Mammary epithelial cell (primary cell): ENCODE measurements at regions not wholly inside any gene's neighbourhood (a gene's known extent, or its start where the extent isn't known, plus 50 kb on each side); places are given as distances from the start of the nearest gene placed in this dataset.

ENCODE experiments used
- EZH2 ChIP-seq: IDR thresholded peaks from 2 replicates; pipeline ENCODE4 v1.6.1; 2012; ENCODE audit warnings: low read length, inconsistent platforms, borderline replicate concordance
- TF ChIP-seq, protein P1 (sequence below), 2 donors: IDR thresholded peaks in 1 of 2; conservative IDR thresholded peaks in 1 of 2; 2 replicates each; pipeline ENCODE4 v1.5.1; 2011 to 2012; ENCODE audit warnings: inconsistent platforms in 2 of 2, low read length in 2 of 2, mild to moderate bottlenecking in 2 of 2, control low read depth in 1 of 2, low read depth in 1 of 2; ENCODE audit not compliant: insufficient read depth in 1 of 2; ENCODE audit errors: extremely low read depth in 1 of 2

- TF ChIP-seq, protein P1, sequence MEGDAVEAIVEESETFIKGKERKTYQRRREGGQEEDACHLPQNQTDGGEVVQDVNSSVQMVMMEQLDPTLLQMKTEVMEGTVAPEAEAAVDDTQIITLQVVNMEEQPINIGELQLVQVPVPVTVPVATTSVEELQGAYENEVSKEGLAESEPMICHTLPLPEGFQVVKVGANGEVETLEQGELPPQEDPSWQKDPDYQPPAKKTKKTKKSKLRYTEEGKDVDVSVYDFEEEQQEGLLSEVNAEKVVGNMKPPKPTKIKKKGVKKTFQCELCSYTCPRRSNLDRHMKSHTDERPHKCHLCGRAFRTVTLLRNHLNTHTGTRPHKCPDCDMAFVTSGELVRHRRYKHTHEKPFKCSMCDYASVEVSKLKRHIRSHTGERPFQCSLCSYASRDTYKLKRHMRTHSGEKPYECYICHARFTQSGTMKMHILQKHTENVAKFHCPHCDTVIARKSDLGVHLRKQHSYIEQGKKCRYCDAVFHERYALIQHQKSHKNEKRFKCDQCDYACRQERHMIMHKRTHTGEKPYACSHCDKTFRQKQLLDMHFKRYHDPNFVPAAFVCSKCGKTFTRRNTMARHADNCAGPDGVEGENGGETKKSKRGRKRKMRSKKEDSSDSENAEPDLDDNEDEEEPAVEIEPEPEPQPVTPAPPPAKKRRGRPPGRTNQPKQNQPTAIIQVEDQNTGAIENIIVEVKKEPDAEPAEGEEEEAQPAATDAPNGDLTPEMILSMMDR (conservative IDR thresholded peaks at IDR 0.05 in 1 of 2, IDR thresholded peaks at IDR 0.05 in 1 of 2; ENCODE audit: extremely low read depth in 1 of 2, insufficient read depth in 1 of 2, low read depth in 1 of 2, low read length in 2 of 2) = no peak
- no peak for TF ChIP-seq EZH2
Observed at GRCh38 chr3:191728186-191728585, 267.2 kb downstream of the PYDC2 start.
